ENCODE measurements at regions not wholly inside any gene's neighbourhood (a gene's known extent, or its start where the extent isn't known, plus 50 kb on each side); places are given as distances from the start of the nearest gene placed in this dataset.

DNA sequence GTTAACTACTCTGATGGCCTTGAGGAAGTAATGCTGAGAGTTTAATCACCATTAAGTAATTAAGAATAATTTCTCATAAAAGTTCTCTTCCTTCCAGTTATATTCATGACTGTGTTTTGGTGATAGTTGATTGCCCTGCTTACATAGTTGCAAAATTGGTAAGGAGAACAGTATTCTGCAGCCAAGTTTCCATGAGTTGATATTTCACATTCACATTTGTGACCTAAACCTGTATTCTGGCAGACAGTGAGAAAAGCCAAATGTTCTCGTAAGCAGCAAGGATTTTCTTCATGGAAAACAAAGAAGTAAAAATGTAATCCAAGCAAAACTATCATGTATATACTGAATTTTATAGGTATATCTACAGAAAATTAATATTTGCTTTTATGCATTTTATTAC is 187.8 kb upstream of the NUDT6 start:
- no peak for DNase-seq (ENCODE audit: low spot score)
- no peak for TF ChIP-seq POLR2A (IDR thresholded peaks at IDR 0.05)
- whole genome bisulfite sequencing = 60% methylated on average over 1 of the region's 1 CpG
- H3K4me3 ChIP-seq = no peak overlapping the region
- no peaks in the 10 kb centered on the region for H3K36me3 ChIP-seq
- no peak overlapping the region for H3K27ac ChIP-seq
- H3K4me1 ChIP-seq (replicated peaks) = peaks cover 4% of the 10 kb centered on the region
- no peaks in the 10 kb centered on the region for H3K27me3 ChIP-seq (replicated peaks; ENCODE audit: insufficient read depth)
- H3K9me3 ChIP-seq = no peaks in the 10 kb centered on the region
- intact Hi-C loops (cut with DNase I) = loop anchor here (10.0 kb wide), 1 partner anchor 195 kb away; no protein-coding TSS in a partner anchor

DNA sequence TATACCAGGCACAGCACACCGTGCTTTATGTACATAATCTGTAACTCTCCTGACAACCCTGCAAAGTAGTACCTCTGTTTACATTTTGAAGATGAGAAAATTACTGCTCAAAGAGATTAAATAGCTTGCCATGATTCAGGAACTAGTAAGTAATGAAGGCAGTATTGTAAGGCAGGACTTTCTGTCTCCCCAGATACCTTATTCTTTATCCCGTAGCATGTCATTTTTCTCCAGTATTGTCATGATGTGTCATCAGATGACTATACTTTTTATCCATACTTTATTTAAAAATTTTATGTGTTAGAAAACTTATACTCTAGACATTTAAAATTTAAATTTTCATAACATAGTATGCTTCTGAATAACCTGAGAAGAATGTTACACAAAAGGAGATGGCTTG is 188.3 kb upstream of the NUDT6 start:
- no peak overlapping the region for H3K27ac ChIP-seq
- peaks cover 4% of the 10 kb centered on the region for H3K4me1 ChIP-seq (replicated peaks)
- intact Hi-C loops (cut with DNase I) = loop anchor here (10.0 kb wide), 1 partner anchor 194 kb away; no protein-coding TSS in a partner anchor
- H3K27me3 ChIP-seq (replicated peaks; ENCODE audit: insufficient read depth) = no peaks in the 10 kb centered on the region
- no peak overlapping the region for H3K4me3 ChIP-seq
- WGBS = 89% methylated on average over 2 of the region's 2 CpGs
- H3K9me3 ChIP-seq = no peaks in the 10 kb centered on the region
- TF ChIP-seq POLR2A (IDR thresholded peaks at IDR 0.05) = no peak
- TF ChIP-seq CTCF (IDR thresholded peaks at IDR 0.05) = no peak
- TF ChIP-seq POLR2AphosphoS5 (IDR thresholded peaks at IDR 0.05) = no peak
- H3K36me3 ChIP-seq = no peaks in the 10 kb centered on the region
- no peak for DNase-seq (ENCODE audit: low spot score)

- 69% methylated on average over 3 of the region's 3 CpGs for WGBS
- H3K4me3 ChIP-seq = no peak overlapping the region
- H3K27me3 ChIP-seq (replicated peaks; ENCODE audit: insufficient read depth) = no peaks in the 10 kb centered on the region
- DNase-seq (ENCODE audit: low spot score) = no peak
- intact Hi-C loops (cut with DNase I) = loop anchor here (10.0 kb wide), 1 partner anchor 192 kb away; no protein-coding TSS in a partner anchor
- H3K36me3 ChIP-seq = no peaks in the 10 kb centered on the region
- no peaks in the 10 kb centered on the region for H3K9me3 ChIP-seq
- no peak overlapping the region for H3K27ac ChIP-seq
- TF ChIP-seq POLR2AphosphoS5 (IDR thresholded peaks at IDR 0.05) (no peak), CTCF (IDR thresholded peaks at IDR 0.05) (no peak), POLR2A (IDR thresholded peaks at IDR 0.05) (no peak)
- peaks cover 9% of the 10 kb centered on the region for H3K4me1 ChIP-seq (replicated peaks)
These were observed 190.8 kb upstream of the NUDT6 start for GRCh38 chr4:123113155-123113554.

- Histone ChIP-seq H3K4me3 (no peak overlapping the region), H3K9me3 (no peaks in the 10 kb centered on the region), H3K4me1 (replicated peaks) (peaks cover 9% of the 10 kb centered on the region), H3K27ac (no peak overlapping the region), H3K36me3 (no peaks in the 10 kb centered on the region), H3K27me3 (replicated peaks; ENCODE audit: insufficient read depth) (no peaks in the 10 kb centered on the region)
- no peak for DNase-seq (ENCODE audit: low spot score)
- intact Hi-C loops (cut with DNase I) = loop anchor here (10.0 kb wide), 1 partner anchor 191 kb away; no protein-coding TSS in a partner anchor
- TF ChIP-seq POLR2A (IDR thresholded peaks at IDR 0.05) (no peak), CTCF (IDR thresholded peaks at IDR 0.05) (no peak), POLR2AphosphoS5 (IDR thresholded peaks at IDR 0.05) (no peak)
- WGBS = 99% methylated on average over 7 of the region's 9 CpGs
These were observed 191.9 kb upstream of the NUDT6 start for GRCh38 chr4:123114084-123114914.

- no peak overlapping the region for H3K4me3 ChIP-seq
- intact Hi-C loops (cut with DNase I) = loop anchor here (10.0 kb wide), 1 partner anchor 190 kb away; no protein-coding TSS in a partner anchor
- DNase-seq (ENCODE audit: low spot score) = no peak
- no peak overlapping the region for H3K27ac ChIP-seq
- H3K4me1 ChIP-seq (replicated peaks) = peaks cover 8% of the 10 kb centered on the region
- no peaks in the 10 kb centered on the region for H3K9me3 ChIP-seq
- TF ChIP-seq CTCF (IDR thresholded peaks at IDR 0.05) (no peak), POLR2AphosphoS5 (IDR thresholded peaks at IDR 0.05) (no peak)
- H3K36me3 ChIP-seq = no peaks in the 10 kb centered on the region
- H3K27me3 ChIP-seq (replicated peaks; ENCODE audit: insufficient read depth) = no peaks in the 10 kb centered on the region
- WGBS = 98% methylated on average over 37 of the region's 39 CpGs
These were observed 192.7 kb upstream of the NUDT6 start for GRCh38 chr4:123114915-123115756.
